H9 (cell line): ENCODE measurements at regions not wholly inside any gene's neighbourhood (a gene's known extent, or its start where the extent isn't known, plus 50 kb on each side); places are given as distances from the start of the nearest gene placed in this dataset.

Experiments
- DNase-seq: peaks from one replicate; pipeline ENCODE4 v3.0.0-alpha.2; 2017
- H2AFZ ChIP-seq: one replicate; pipeline ENCODE4 v1.6.1; 2013; ENCODE audit warnings: mild to moderate bottlenecking, low read length, control low read depth, moderate library complexity
- H2AK5ac ChIP-seq: 2 replicates; pipeline ENCODE4 v1.6.1; 2013; ENCODE audit warnings: low read length, control low read depth, mixed read lengths; ENCODE audit not compliant: insufficient read length
- H2BK120ac ChIP-seq: one replicate; pipeline ENCODE4 v1.6.1; 2013; ENCODE audit warnings: low read depth, mild to moderate bottlenecking, low read length, control low read depth, inconsistent platforms; ENCODE audit not compliant: poor library complexity, severe bottlenecking
- H2BK12ac ChIP-seq: 2 replicates; pipeline ENCODE4 v1.6.1; 2013; ENCODE audit warnings: low read length, control low read depth, mixed read lengths, low read depth; ENCODE audit not compliant: insufficient read length
- H2BK15ac ChIP-seq: 2 replicates; pipeline ENCODE4 v1.6.1; 2013; ENCODE audit warnings: low read depth, low read length, control low read depth
- H2BK20ac ChIP-seq: one replicate; pipeline ENCODE4 v1.6.1; 2013; ENCODE audit warnings: low read depth, mild to moderate bottlenecking, low read length, control low read depth, inconsistent platforms; ENCODE audit not compliant: poor library complexity, severe bottlenecking
- H2BK5ac ChIP-seq: 2 replicates; pipeline ENCODE4 v1.6.1; 2013; ENCODE audit warnings: low read length, control low read depth, mixed read lengths; ENCODE audit not compliant: insufficient read length
- H3K14ac ChIP-seq: 2 replicates; pipeline ENCODE4 v1.6.1; 2013; ENCODE audit warnings: low read length, control low read depth; ENCODE audit not compliant: insufficient read depth
- H3K18ac ChIP-seq: 2 replicates; pipeline ENCODE4 v1.6.1; 2013; ENCODE audit warnings: low read depth, mild to moderate bottlenecking, mixed read lengths, low read length, control low read depth; ENCODE audit not compliant: insufficient read length
- H3K23ac ChIP-seq: 2 replicates; pipeline ENCODE4 v1.6.1; 2013; ENCODE audit warnings: low read length, control low read depth, mixed read lengths, low read depth; ENCODE audit not compliant: insufficient read length
- H3K23me2 ChIP-seq: 2 replicates; pipeline ENCODE4 v1.6.1; 2013; ENCODE audit warnings: low read depth, mild to moderate bottlenecking, mixed read lengths, low read length, control low read depth; ENCODE audit not compliant: insufficient read length, poor library complexity, severe bottlenecking
- H3K27ac ChIP-seq: 2 replicates; pipeline ENCODE4 v1.5.1; 2013; ENCODE audit warnings: low read length, control low read depth, mixed read lengths, low read depth; ENCODE audit not compliant: insufficient read length
- H3K27me3 ChIP-seq: 2 replicates; pipeline ENCODE4 v1.6.1; 2013; ENCODE audit warnings: low read length, control low read depth, inconsistent platforms; ENCODE audit not compliant: insufficient read depth
- H3K4ac ChIP-seq: 2 replicates; pipeline ENCODE4 v1.6.1; 2013; ENCODE audit warnings: low read depth, mild to moderate bottlenecking, control low read depth, inconsistent platforms, low read length, moderate library complexity
- H3K4me1 ChIP-seq: 2 replicates; pipeline ENCODE4 v1.6.1; 2013; ENCODE audit warnings: low read length, control low read depth, inconsistent platforms; ENCODE audit not compliant: insufficient read depth
- H3K4me2 ChIP-seq: 2 replicates; pipeline ENCODE4 v1.6.1; 2013; ENCODE audit warnings: low read length, control low read depth, mixed read lengths; ENCODE audit not compliant: insufficient read length, insufficient read depth
- H3K56ac ChIP-seq: 2 replicates; pipeline ENCODE4 v1.6.1; 2013; ENCODE audit warnings: low read depth, mild to moderate bottlenecking, mixed read lengths, low read length, control low read depth; ENCODE audit not compliant: insufficient read length
- H3K79me1 ChIP-seq: 2 replicates; pipeline ENCODE4 v1.6.1; 2013; ENCODE audit warnings: low read depth, mild to moderate bottlenecking, moderate library complexity, low read length, control low read depth, inconsistent platforms; ENCODE audit not compliant: insufficient read depth, poor library complexity, severe bottlenecking
- H3K79me2 ChIP-seq: 2 replicates; pipeline ENCODE4 v1.6.1; 2013; ENCODE audit warnings: low read length, control low read depth, inconsistent platforms; ENCODE audit not compliant: insufficient read depth
- H3K9ac ChIP-seq: 2 replicates; pipeline ENCODE4 v1.6.1; 2013; ENCODE audit warnings: low read length, control low read depth, mixed read lengths; ENCODE audit not compliant: insufficient read length; ENCODE audit errors: extremely low read depth
- H3K9me3 ChIP-seq: one replicate; pipeline ENCODE4 v1.6.1; 2013; ENCODE audit warnings: low read depth, low read length, inconsistent platforms; ENCODE audit not compliant: control insufficient read depth
- H3T11ph ChIP-seq: one replicate; pipeline ENCODE4 v1.6.1; 2013; ENCODE audit warnings: mild to moderate bottlenecking, low read length, control low read depth, inconsistent platforms
- H4K20me1 ChIP-seq: one replicate; pipeline ENCODE4 v1.6.1; 2013; ENCODE audit not compliant: control insufficient read depth, insufficient read length, insufficient read depth
- H4K5ac ChIP-seq: 2 replicates; pipeline ENCODE4 v1.6.1; 2013; ENCODE audit warnings: low read depth, mild to moderate bottlenecking, mixed read lengths, low read length, control low read depth; ENCODE audit not compliant: insufficient read length
- H4K8ac ChIP-seq: replicated peaks from 2 replicates; pipeline ENCODE4 v1.6.1; 2013; ENCODE audit warnings: low read length, control low read depth, mixed read lengths, low read depth; ENCODE audit not compliant: insufficient read length
- H4K91ac ChIP-seq: 2 replicates; pipeline ENCODE4 v1.6.1; 2013; ENCODE audit warnings: low read depth, mild to moderate bottlenecking, moderate library complexity, mixed read lengths, low read length, control low read depth; ENCODE audit not compliant: insufficient read length
- H3K27ac Mint-ChIP-seq, 3 experiments: 2 replicates in 2 of 3; 3 replicates in 1 of 3; pipeline ENCODE4 v1.8.0; 2020 to 2021; ENCODE audit warnings: mixed read lengths in 3 of 3, mild to moderate bottlenecking in 1 of 3, moderate library complexity in 1 of 3
- H3K27me3 Mint-ChIP-seq: 2 replicates; pipeline ENCODE4 v1.8.0; 2021; ENCODE audit warnings: low read depth, mild to moderate bottlenecking, moderate library complexity, mixed read lengths
- H3K36me3 Mint-ChIP-seq, 3 experiments: 2 replicates in 2 of 3; 3 replicates in 1 of 3; pipeline ENCODE4 v1.8.0; 2020 to 2021; ENCODE audit warnings: low read depth in 3 of 3, mixed read lengths in 3 of 3; ENCODE audit not compliant: insufficient read depth in 1 of 3
- H3K4me1 Mint-ChIP-seq, 2 experiments: 2 replicates each; pipeline ENCODE4 v1.8.0; 2020; ENCODE audit warnings: mixed read lengths in 2 of 2
- H3K4me3 Mint-ChIP-seq, 2 experiments: 2 replicates in 1 of 2; 3 replicates in 1 of 2; pipeline ENCODE4 v1.8.0; 2020 to 2021; ENCODE audit warnings: mild to moderate bottlenecking in 2 of 2, mixed read lengths in 2 of 2, moderate library complexity in 1 of 2
- H3K9me3 Mint-ChIP-seq, 2 experiments: 2 replicates in 1 of 2; 3 replicates in 1 of 2; pipeline ENCODE4 v1.8.0; 2020; ENCODE audit warnings: mild to moderate bottlenecking in 2 of 2, mixed read lengths in 2 of 2, moderate library complexity in 1 of 2
- CTCF ChIP-seq: fragments of 200-600 bp; sonication (generic); conservative IDR thresholded peaks from 3 replicates; pipeline ENCODE4 v1.8.0; 2021; ENCODE audit warnings: antibody characterized with exemption, mild to moderate bottlenecking
- WGBS: extraction: QIAGEN DNeasy Blood & Tissue Kit; methylation state at CpG from one replicate; pipeline ENCODE4 v1.1.7; 2013; ENCODE audit warnings: missing lambda C conversion rate, low lambda C conversion rate, mixed read lengths; ENCODE audit not compliant: insufficient read length; ENCODE audit errors: extremely low coverage; 5-methylcytosine and 5-hydroxymethylcytosine counted together

GRCh38 chr9:105116052-105116868 is 128.2 kb upstream of the SLC44A1 start:
- H3K4me2 ChIP-seq = no peak overlapping the region
- H3K4me1 ChIP-seq = peaks cover 5% of the 10 kb centered on the region; the same call in 1 of the 2 replicates
- H2BK12ac ChIP-seq = no peak overlapping the region
- H3K9me3 ChIP-seq = no peaks in the 10 kb centered on the region
- no peak overlapping the region for H2BK5ac ChIP-seq
- no peak overlapping the region for H4K5ac ChIP-seq
- no peak overlapping the region for H4K8ac ChIP-seq
- Mint-ChIP-seq H3K36me3 (peaks cover 0 to 6% (median 3%) of the 10 kb centered on the region in 3 experiments; a peak in 4 of 7 replicates), H3K9me3 (peaks cover 3 to 6% of the 10 kb centered on the region in 2 experiments; a peak in 4 of 5 replicates), H3K4me3 (no peak overlapping the region), H3K27me3 (peaks cover 1% of the 10 kb centered on the region; the same call in 1 of the 2 replicates), H3K4me1 (peaks cover 13 to 16% of the 10 kb centered on the region in 2 experiments), H3K27ac (peak overlapping the region in 1 of 3 experiments; percentile 63; a peak in 3 of 7 replicates)
- H3K9ac ChIP-seq = no peak overlapping the region
- no peaks in the 10 kb centered on the region for H3K79me1 ChIP-seq
- no peaks in the 10 kb centered on the region for H3K79me2 ChIP-seq
- H2BK15ac ChIP-seq = no peak overlapping the region
- no peaks in the 10 kb centered on the region for H3K23me2 ChIP-seq
- no peak overlapping the region for H3K4ac ChIP-seq
- DNase-seq = peak; percentile 31
- no peaks in the 10 kb centered on the region for H3K27me3 ChIP-seq
- H4K91ac ChIP-seq = no peak overlapping the region
- no peak overlapping the region for H2BK120ac ChIP-seq
- H3K27ac ChIP-seq = no peak overlapping the region
- no peak overlapping the region for H3K18ac ChIP-seq
- H3K14ac ChIP-seq = no peak overlapping the region
- H4K20me1 ChIP-seq = no peaks in the 10 kb centered on the region
- no peak overlapping the region for H3K56ac ChIP-seq
- H3T11ph ChIP-seq = no peak overlapping the region
- no CpG with 5 or more reads among the region's 9 CpGs for WGBS
- H2BK20ac ChIP-seq = no peak overlapping the region
- H3K23ac ChIP-seq = no peak overlapping the region
- no peak overlapping the region for H2AFZ ChIP-seq
- no peak for TF ChIP-seq CTCF
- H2AK5ac ChIP-seq = no peak overlapping the region
